UCSD-AML1 (cell line): ENCODE measurements at regions not wholly inside any gene's neighbourhood (a gene's known extent, or its start where the extent isn't known, plus 50 kb on each side); places are given as distances from the start of the nearest gene placed in this dataset.
A peak's percentile ranks its signal among the peaks of the same experiment; 100 is the strongest.
"Not testable (repeated sequence)": the region's sequence is repeated elsewhere in the genome, so short reads cannot be mapped to it uniquely, and the experiment has no call there.

Source experiments
- DNase-seq: peaks from one replicate; lab custom pipeline; 2025; ENCODE audit not compliant: unreplicated experiment; lab: John Stamatoyannopoulos, UW

GRCh38 chr22:46040471-46041465 is 63.8 kb upstream of the WNT7B start:
- DNase-seq: no peak

GRCh38 chr22:46041642-46042041 is 64.7 kb upstream of the WNT7B start:
- DNase-seq: no peak

GRCh38 chr22:46042786-46043185 is 65.8 kb upstream of the WNT7B start:
- DNase-seq: no peak

- DNase-seq: no peak
Measured at GRCh38 chr22:46043339-46043738, 66.4 kb upstream of the WNT7B start.

GRCh38 chr22:46043816-46044620 is 67.1 kb upstream of the WNT7B start:
- DNase-seq: peak; percentile 61

GRCh38 chr22:46044621-46045458 is 67.9 kb upstream of the WNT7B start:
- DNase-seq: no peak

GRCh38 chr22:46045459-46046298 is 68.7 kb upstream of the WNT7B start:
- DNase-seq: no peak

GRCh38 chr22:46046299-46046685 is 69.3 kb upstream of the WNT7B start:
- no peak for DNase-seq

- DNase-seq: no peak
Measured at GRCh38 chr22:46047226-46047625, 70.3 kb upstream of the WNT7B start.

GRCh38 chr22:46047841-46048595 is 71.1 kb upstream of the WNT7B start:
- no peak for DNase-seq

- not testable (repeated sequence) for DNase-seq
Measured at GRCh38 chr22:46048661-46049060, 71.7 kb upstream of the WNT7B start.

GRCh38 chr22:46049726-46050450 is 72.9 kb upstream of the WNT7B start:
- DNase-seq: no peak

GRCh38 chr22:46050451-46050845 is 73.5 kb upstream of the WNT7B start:
- DNase-seq: no peak

GRCh38 chr22:46050916-46051614 is 74.1 kb upstream of the WNT7B start:
- no peak for DNase-seq

GRCh38 chr22:46051646-46052045 is 74.7 kb upstream of the WNT7B start:
- DNase-seq: no peak

GRCh38 chr22:46052331-46052771 is 75.4 kb upstream of the WNT7B start:
- no peak for DNase-seq

GRCh38 chr22:46052801-46053562 is 76.0 kb upstream of the WNT7B start:
- peak; percentile 81 for DNase-seq
